Fibroblast of pulmonary artery (primary cell): ENCODE measurements at regions not wholly inside any gene's neighbourhood (a gene's known extent, or its start where the extent isn't known, plus 50 kb on each side); places are given as distances from the start of the nearest gene placed in this dataset.

Experiments
- DNase-seq: peaks from one replicate; pipeline ENCODE4 v3.0.0-alpha.2; 2010; ENCODE audit warnings: low read depth
- H3K4me3 ChIP-seq: replicated peaks from 2 replicates; pipeline ENCODE4 v1.5.1; 2011; ENCODE audit warnings: low read depth, mild to moderate bottlenecking, control low read depth, low read length, moderate library complexity
- CTCF ChIP-seq: IDR thresholded peaks from 2 replicates; pipeline ENCODE4 v1.5.1; 2011; ENCODE audit warnings: mild to moderate bottlenecking, control low read depth, low read length, inconsistent platforms; ENCODE audit errors: missing control alignments

- H3K4me3 ChIP-seq = no peak overlapping the region
- TF ChIP-seq CTCF = no peak
- DNase-seq = no peak
These were observed 618.5 kb downstream of the COL12A1 start for GRCh38 chr6:74587386-74587785.

- no peak overlapping the region for H3K4me3 ChIP-seq
- no peak for DNase-seq
These were observed 620.1 kb downstream of the COL12A1 start for GRCh38 chr6:74585753-74586152.

GRCh38 chr6:74581681-74582080, 624.2 kb downstream of the COL12A1 start:
- DNase-seq = no peak
- no peak for TF ChIP-seq CTCF
- no peak overlapping the region for H3K4me3 ChIP-seq

More at GRCh38 chr6:74585753-74586152, 620.1 kb downstream of the COL12A1 start:
- no peak for TF ChIP-seq CTCF

GRCh38 chr6:74579794-74580193, 626.1 kb downstream of the COL12A1 start:
- no peak overlapping the region for H3K4me3 ChIP-seq
- TF ChIP-seq CTCF = no peak

GRCh38 chr6:74579047-74579446, 626.8 kb downstream of the COL12A1 start:
- H3K4me3 ChIP-seq = no peak overlapping the region
- no peak for TF ChIP-seq CTCF
- DNase-seq = no peak

More at GRCh38 chr6:74579794-74580193, 626.1 kb downstream of the COL12A1 start:
- DNase-seq = no peak

GRCh38 chr6:74578339-74578738, 627.5 kb downstream of the COL12A1 start:
- no peak for TF ChIP-seq CTCF
- DNase-seq = peak; percentile 58
- H3K4me3 ChIP-seq = no peak overlapping the region

- no peak overlapping the region for H3K4me3 ChIP-seq
- TF ChIP-seq CTCF = no peak
- no peak for DNase-seq
These were observed 628.2 kb downstream of the COL12A1 start for GRCh38 chr6:74577619-74578018.
